ENCODE measurements at regions not wholly inside any gene's neighbourhood (a gene's known extent, or its start where the extent isn't known, plus 50 kb on each side); places are given as distances from the start of the nearest gene placed in this dataset.
"Not testable (repeated sequence)": the region's sequence is repeated elsewhere in the genome, so short reads cannot be mapped to it uniquely, and the experiment has no call there.

- ATAC-seq; intact Hi-C loops (cut with DNase I); DNase-seq (ENCODE audit: low spot score): not testable (repeated sequence)
Observed at GRCh38 chr17:16830219-16830618, 140.2 kb downstream of the CCDC144A start.
